GM21576 (cell line): ENCODE measurements at regions not wholly inside any gene's neighbourhood (a gene's known extent, or its start where the extent isn't known, plus 50 kb on each side); places are given as distances from the start of the nearest gene placed in this dataset.
"Not testable (repeated sequence)": the region's sequence is repeated elsewhere in the genome, so short reads cannot be mapped to it uniquely, and the experiment has no call there.

Experiments used
- ATAC-seq: cut with Tn5 transposase; IDR thresholded peaks from one replicate; pipeline ENCODE4 v1.9.1; 2021; ENCODE audit warnings: mild to moderate bottlenecking, moderate library complexity; ENCODE audit not compliant: unreplicated experiment

DNA sequence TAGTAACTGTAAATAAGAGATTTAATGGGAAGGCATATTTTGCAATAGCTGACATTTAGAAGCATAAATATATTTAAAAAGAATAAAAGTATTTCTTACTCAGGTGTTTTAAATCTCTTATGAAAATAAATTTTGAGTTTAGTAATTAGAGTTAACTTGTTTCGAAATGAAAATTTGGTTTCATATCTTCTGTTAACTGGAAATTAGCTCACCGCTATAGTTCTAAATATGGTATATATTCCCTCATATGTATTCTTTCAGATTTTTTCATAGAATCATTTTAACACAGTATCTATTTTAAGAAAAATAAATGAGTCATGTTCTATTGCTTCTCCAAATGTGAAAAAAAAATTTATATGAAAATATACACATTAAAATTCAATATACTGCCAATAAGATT lies 434.1 kb downstream of the DTWD2 start:
- no peak for ATAC-seq

DNA sequence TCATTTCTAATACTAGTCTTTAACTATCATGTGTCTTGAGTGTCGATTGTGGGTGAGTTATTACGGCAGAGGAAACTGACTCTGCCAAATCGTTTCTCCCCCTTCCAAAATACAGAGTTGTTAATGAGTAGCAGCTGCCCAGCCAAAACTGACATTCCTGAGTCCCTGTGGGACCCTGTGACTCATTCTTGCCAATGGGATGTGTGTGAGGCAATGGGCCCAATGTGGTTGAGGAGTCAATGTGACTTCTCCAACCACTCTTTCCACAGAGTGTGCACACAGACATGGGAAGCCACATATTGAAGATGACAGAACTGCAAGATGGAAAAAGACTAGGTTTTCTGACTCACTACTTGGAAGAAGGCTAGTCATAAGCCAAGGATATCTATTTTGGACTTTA lies 434.7 kb downstream of the DTWD2 start:
- no peak for ATAC-seq

DNA sequence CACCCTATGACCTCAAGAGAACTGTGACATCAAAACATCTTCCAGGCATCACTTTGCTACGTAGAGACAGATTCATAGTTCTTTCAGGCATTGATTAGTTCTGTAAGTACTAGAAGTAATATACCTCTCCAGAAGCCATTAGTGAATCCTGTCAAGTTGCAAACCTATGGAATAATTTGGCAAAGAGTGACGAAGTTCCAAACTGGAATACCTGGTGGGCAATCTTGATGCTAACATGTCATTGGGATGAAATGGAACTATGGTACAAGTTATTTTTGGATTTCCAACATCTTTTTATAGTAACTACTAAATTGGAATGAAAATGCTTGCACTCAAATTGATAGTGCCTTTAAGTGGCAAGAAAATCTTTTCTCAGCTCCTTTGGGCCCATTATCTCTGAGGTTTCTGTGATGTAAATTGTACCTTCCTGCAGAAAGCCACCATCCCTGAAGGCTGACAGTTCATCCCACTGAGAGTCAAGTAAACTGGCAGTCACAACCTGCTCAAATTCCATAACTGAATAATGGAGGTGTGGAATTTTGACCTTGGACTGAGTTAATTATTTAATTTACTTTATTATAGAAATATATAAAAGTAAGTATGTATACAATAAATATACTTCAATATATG lies 435.5 kb downstream of the DTWD2 start:
- no peak for ATAC-seq

DNA sequence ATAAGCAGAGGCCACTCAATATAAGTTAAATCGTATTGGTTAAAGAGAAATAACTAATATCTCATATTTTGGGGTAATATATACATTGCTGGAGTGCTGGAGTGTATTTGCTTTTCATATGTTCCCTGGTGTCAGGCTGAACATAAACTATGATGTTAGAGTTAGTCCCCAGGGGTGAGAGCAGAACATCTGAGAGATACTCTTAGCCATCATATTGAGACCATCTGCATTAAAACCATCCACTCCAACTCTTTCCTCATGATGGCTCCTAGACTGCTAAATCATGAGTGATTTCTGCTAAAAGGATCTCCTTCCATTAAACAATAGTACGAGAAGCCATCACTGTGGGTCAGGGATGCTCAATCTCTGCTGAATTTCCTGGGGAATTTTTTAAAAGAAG lies 436.2 kb downstream of the DTWD2 start:
- ATAC-seq: no peak

DNA sequence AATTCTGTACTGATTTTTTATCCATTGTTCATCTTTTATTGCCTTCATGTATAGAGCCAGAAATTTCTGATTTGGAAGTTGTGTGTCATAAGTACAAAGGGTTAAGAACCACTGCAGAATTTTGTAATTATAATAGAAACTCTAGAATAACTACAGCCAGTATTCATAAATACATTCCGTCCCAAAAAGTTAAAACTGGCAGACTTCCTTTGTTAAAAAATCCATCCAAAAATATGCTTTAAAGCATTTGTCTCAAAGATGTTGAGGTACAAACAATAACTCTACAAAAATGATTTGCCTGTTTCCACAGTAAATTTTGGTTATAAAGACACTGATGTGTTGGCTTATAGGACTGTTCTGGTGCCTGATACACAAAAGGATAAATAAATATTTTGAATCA lies 436.6 kb downstream of the DTWD2 start:
- no peak for ATAC-seq

DNA sequence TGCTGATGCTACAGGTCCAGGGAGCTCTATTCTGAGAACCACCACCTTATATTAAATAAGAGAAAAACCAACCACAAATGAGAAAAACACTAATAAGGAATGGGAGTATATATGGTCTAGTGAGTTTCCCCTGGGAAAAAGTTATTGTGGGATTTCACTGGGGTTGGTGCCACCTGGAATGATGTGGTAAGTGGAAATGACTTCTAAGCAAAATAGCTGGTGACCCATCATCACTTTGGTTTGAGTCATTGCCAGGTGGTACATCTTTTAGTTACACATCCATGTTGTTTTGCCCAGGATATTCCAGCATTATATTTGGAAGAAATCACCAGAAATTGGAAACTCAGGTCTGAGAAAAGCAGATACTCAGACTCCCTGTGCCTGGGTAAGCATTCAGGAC lies 437.3 kb downstream of the DTWD2 start:
- no peak for ATAC-seq

DNA sequence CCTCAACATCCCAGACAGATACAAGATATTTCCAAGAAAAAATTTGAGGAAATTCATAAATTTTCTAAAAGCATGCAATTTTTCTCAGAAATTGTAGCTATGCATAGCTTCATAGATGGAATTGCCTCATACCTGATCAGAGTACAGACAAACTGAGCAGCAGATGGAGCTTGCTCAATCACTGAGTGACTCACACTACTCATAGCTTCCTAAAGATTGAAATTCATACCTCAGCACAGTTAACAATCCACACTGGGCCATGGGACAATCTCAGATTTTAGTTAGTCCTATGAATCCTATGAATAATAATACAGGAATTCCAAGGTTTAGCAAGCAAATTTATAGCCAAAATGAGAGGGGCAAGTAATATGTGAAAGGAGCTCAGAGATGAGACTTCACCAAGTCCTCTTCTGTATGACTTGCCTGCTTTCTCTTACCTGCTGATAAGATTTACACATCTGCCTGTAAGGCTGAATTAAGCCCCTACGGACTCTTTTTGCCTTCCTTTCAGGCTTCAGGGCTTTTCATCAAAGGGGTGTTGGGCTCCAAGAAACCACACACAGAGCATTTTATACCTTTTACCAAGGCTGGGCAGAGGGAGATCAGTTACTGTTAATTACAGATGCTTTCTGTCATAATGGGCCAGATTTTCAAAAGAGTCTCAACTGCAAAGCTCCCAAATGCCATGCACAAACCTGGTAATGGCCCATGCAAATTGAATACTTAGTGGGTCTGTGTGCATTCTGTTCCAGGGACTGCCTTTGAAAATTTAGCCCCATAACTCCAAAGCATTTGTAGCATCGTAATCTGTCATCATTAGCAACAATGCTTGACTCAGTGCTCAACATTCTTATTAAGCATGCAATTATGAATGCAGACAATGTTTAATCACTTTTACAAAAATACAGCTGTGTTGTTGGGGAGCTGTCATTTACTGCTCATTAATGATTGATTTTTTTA lies 439.3 kb downstream of the DTWD2 start:
- no peak for ATAC-seq

DNA sequence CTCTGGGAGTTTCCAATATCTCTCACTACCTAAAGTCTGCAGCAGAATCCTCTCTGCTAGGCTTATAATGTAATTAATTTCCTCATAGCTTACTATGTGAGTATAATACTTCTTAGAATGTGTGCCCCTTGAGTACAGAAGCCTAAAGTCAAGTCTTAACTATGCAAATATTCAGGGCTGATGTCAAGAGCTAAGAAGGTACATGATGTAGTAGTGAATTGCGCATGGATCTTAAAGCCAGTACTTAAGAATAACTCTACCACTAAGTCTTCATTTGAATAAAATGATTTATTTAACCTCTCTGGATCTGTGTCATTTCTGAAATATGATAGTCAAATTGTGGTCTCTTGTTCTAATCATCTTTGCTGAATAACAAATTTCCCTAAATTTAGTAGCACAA lies 442.9 kb downstream of the DTWD2 start:
- no peak for ATAC-seq

DNA sequence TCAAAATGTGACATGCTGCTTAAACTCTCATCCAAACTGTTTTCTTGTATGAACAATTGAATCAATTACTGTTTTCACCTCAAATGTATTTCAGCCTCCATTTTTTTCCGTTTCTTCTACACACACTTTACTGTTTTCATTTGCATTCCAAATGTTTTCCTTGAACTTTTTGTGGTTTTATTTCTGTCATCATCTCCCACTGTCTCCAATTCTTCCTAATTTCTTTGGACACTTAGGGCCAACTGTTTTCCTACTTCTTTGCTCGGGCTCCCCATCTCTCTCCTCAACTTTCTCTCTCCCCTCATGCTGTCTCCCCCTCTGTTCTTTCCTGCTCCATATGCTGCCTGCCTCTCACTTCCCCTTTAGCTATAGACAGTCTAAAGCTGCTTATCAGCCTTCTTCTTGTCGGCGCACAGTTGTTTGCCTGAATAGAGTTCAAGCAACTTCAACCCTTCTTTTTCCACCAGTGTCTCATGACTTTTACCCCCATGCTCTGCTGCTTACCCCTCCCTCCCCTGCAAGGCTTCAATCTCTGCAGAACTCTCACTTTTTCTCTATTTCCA lies 443.4 kb downstream of the DTWD2 start:
- no peak for ATAC-seq

DNA sequence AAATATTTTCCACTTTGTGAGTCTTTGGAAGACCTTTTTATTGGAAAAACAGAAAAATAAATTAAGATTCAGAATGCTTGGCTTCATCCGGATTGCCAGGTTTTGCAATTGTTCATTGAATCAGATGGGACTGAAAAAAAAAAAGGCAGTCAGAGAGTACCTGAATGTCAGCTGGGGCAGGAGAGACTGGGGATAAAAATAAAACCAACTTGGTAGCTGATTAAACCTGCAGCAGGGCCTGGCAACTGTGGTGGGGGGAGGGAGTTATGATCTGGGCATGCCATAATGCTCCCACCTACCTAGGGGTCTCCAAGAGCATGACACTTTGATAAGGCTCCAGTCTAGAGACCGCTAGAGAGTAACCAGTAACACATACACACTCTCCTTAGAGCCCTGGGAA lies 454.4 kb downstream of the DTWD2 start:
- no peak for ATAC-seq

DNA sequence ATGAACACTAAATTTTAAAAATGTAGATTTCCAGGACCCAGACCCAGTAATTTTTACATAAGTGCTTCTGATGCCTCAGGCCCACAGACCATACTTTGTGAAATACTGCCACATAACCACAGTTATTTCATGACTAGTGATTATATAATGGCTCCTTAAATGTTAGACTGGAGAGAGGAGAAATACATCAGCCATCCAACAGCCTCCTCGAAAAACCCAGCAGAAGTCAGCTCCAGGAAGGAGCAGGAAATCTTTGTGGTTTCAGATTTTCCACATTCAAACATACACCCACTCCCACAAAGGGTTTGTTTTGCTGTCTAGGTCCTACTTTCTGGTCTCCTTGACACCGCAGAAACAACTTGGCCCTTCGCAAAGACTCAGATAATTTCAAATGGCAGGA lies 455.2 kb downstream of the DTWD2 start:
- ATAC-seq: no peak

DNA sequence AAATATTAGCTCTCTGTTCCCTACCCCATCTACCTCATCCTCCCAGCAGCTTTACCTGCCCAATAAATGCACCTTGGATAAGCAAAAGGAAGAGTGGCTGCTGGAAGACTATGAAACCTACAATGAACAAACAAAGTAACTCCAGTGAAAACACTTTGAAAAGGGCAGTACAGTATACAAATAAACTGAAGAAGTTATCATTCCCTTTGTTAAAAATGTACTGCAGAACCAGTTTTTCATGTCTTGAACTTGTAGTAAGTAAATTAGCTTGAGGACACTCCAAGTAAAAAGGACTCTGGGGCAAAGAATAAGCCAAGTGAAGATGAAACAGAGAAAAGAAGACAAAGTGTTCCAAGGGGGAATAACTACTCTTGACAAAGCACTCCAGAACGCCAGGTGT lies 457.1 kb downstream of the DTWD2 start:
- ATAC-seq: no peak

DNA sequence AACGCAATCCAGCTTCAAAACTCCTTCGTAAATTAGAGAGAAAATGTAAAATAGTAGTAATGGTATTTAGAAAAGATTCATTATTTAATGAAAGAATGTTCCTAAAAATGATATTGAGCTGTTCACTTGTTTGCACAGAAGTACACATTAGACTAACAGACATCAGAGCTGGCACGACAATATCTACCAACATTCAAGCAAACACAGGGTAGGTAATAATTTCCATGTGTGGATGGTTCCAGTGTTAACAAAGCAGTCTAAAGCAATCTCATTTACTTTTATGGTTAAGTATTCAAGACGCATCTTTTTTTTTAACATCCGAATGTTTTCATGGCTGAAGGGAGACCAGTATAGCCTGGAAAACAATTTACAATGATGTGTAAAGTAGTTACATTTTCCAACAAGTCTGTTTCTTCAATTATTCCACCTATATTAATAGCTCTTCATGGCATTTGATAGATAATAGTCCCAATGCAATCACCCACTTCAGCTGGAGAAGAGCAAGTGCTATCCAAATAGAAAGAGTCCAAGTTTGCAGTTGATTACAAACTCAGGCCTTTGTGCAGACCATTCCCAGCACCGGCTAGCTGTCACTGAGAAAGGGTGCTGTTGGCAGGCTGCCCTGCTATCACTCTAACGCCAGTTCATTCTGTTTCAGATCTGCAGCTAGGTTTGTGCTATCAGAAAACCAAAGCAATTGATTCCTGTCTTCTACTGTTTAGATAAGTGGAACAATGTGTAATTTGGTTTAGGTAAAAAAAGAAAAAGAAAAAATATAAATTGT lies 458.8 kb downstream of the DTWD2 start:
- ATAC-seq: no peak

DNA sequence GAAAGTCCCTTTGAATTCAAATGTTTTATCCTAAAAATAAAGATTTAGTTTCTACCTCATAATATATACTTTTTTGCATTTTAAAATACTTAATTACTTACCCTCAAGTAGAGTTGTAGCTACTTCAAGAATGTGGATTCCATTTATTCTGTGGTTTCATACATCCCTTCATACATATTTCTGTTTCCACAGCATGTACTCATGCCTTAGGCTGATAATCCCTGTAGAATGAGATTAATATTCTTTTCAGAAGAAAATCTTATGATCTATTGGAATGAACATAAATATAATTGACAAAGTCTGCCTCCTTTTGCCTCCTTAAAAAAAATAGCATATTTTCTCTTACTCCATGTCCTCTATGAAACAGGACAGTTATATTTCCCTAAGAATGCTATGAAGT lies 465.7 kb downstream of the DTWD2 start:
- ATAC-seq: no peak

DNA sequence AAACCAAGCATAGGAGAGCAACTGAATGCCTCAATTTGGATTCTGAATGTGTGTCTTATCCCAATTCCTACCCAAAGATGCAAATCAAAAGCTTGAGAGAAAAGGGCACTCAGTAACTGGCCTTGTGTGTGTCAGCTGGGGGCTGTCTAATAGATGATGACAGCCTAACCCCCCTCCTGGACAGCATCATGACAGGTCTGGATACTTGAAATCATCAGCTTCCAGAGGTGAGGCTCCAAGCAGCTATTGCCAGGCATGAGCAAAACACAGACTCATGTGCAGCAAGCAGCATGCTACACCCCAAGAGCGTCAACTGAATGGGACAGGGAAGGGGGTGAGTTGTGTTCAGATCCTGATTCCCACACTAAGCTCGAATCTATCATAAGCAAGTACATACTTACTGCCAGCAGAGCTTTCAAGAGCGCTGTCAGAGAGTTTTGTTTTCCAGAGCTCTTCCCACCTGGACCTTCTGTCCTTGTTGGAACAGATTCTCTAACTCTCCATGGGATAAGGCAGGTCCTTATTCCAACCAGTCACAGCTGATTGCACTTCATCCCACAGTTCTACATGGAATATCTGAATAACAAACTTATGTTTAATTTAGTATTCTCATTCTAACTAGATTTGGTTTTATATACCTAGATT lies 467.5 kb downstream of the DTWD2 start:
- no peak for ATAC-seq

DNA sequence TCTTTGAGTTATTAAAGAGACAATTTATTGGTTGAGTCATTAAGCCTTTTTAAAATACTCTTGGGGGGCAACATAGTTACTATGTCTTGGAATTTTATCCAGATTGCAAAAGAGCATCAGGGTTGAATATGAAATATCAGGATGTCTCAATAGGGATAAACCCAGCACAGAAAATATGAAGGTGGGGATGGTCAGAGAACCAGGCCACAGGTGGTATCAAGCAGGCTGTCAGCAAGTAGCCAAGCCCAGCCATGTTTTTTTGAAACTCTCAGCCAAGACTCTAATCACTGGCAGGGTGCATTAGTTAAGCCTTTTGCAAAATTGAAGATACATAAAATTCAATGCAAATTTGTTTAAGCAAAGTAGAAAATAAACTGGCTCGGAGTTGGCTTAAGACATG lies 468.9 kb downstream of the DTWD2 start:
- no peak for ATAC-seq

DNA sequence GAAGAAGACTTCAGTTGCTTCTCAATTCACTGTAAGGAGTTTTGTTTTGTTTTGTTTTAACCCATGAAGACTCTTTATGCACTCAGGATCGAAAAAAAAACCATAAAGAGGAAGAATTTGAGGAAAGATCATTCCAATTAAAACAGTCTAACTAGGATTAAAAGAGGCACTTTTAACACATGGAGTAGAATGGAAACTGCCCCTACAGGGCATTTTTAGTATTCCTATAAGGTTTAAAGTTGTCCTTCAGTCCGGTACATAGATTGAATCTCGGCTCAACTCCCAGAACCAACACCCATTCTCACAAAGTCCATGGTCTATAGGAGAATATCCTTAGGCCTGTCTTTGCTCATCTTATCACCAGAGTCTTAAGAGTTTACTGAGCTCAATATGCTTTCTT lies 469.6 kb downstream of the DTWD2 start:
- no peak for ATAC-seq

DNA sequence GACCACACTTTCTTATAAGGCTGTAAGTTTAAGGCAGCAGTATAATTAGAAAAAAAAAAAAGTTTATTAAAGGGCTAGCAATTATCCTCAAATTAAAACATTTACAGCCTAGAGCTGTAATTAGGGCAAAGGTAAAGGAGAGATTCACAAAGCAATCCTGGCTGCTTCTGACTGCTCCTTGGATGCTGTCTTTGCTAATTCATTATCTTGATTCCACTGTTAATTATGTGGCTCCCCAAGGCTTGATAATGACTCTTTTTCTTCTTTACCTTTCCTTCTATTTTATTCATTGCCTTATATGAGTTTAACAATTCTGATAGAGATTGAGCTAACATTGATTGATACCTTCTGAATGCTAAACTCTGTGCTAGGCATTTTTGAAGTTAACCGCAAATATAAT lies 476.5 kb downstream of the DTWD2 start:
- ATAC-seq: no peak

DNA sequence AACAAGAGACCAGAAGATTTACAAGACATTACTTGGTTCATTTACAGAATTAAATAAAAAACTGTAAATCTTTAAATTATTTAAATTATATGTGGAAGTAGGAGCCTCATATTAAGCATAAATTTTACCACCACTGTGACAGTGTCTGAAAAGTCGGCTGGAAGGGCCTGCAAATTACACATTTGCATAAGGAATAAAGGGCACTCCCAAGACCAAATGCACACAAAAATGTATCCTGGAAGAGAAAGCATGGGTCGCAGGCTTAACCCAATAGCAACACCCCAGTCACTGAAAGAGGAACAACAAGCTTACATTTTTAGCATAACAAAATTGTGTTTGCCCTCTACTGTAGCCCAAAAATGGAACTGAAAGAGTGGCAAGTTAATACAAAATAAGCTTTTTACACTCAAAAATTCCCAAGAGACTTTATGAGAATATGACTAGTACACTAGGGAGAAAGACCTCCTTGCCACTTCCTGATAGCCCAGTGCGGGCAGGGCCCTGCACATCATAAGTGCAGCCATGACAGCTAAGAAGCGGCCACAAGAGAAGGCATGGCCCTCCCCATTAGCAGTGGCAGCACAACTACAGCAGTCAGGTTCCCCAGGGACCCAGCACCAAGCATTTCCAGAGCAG lies 482.0 kb downstream of the DTWD2 start:
- peak; percentile 96 for ATAC-seq

DNA sequence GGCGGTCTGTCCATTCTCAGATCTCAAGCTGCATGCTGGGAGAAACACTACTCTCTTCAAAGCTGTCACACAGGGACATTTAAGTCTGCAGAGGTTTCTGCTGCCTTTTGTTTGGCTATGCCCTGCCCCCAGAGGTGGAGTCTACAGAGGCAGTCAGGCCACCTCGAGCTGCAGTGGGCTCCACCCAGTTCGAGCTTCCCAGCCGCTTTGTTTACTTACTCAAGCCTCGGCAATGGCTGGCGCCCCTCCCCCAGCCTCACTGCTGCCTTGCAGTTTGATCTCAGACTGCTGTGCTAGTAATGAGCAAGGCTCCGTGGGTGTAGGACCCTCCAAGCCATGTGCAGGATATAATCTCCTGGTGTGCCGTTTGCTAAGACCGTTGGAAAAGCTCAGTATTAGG lies 486.1 kb downstream of the DTWD2 start:
- not testable (repeated sequence) for ATAC-seq
